ENCODE measurements at regions not wholly inside any gene's neighbourhood (a gene's known extent, or its start where the extent isn't known, plus 50 kb on each side); places are given as distances from the start of the nearest gene placed in this dataset.

- TF ChIP-seq ZNF331 (CRISPR knock-in tag; IDR thresholded peaks at IDR 0.05; ENCODE audit: low read depth): no peak
- no peak for TF ChIP-seq CTCF (conservative IDR thresholded peaks at IDR 0.05; ENCODE audit: low read depth in 2 of 2)
- TF ChIP-seq ETS1 (IDR thresholded peaks at IDR 0.05): no peak
- no peak for TF ChIP-seq EZH2 (IDR thresholded peaks at IDR 0.05; ENCODE audit: low read depth, unreplicated experiment)
- TF ChIP-seq POLR2AphosphoS5 (IDR thresholded peaks at IDR 0.05; ENCODE audit: low read depth): no peak
- TF ChIP-seq EZH2phosphoT487 (IDR thresholded peaks at IDR 0.05; ENCODE audit: unreplicated experiment): no peak
- TF ChIP-seq REST (IDR thresholded peaks at IDR 0.05; ENCODE audit: unreplicated experiment): no peak
- no peak for TF ChIP-seq STAT1 (IDR thresholded peaks at IDR 0.05; ENCODE audit: unreplicated experiment)
- no peak for TF ChIP-seq CREB1 (CRISPR knock-in tag; IDR thresholded peaks at IDR 0.05; ENCODE audit: low read depth)
- TF ChIP-seq ZNF114 (CRISPR knock-in tag; IDR thresholded peaks at IDR 0.05): no peak
Observed at GRCh38 chr6:156167625-156168071, 609.5 kb upstream of the ARID1B start.

Data from GM23338 (cell line).